Uterus (tissue), 2 donors: ENCODE measurements at regions not wholly inside any gene's neighbourhood (a gene's known extent, or its start where the extent isn't known, plus 50 kb on each side); places are given as distances from the start of the nearest gene placed in this dataset.

Experiments used
- CTCF ChIP-seq, 4 experiments: fragments of 200-600 bp in 2 of 4; fragments of 450-650 bp in 2 of 4; sonication (generic) in 2 of 4; IDR thresholded peaks; one replicate each; pipeline ENCODE4 v1.5.1; 2016 to 2019; ENCODE audit warnings: antibody characterized with exemption in 4 of 4, mild to moderate bottlenecking in 2 of 4, moderate library complexity in 1 of 4
- POLR2A ChIP-seq, 2 donors: fragments of 450-650 bp; IDR thresholded peaks; one replicate each; pipeline ENCODE4 v1.6.1; 2016; ENCODE audit warnings: antibody characterized with exemption in 2 of 2, mild to moderate bottlenecking in 1 of 2, moderate library complexity in 1 of 2

- TF ChIP-seq CTCF (IDR thresholded peaks at IDR 0.05): no peak
- no peak for TF ChIP-seq POLR2A (IDR thresholded peaks at IDR 0.05)
Measured at GRCh38 chr20:50289581-50289980, 99.0 kb downstream of the CEBPB start.
